GM12891 (cell line): ENCODE measurements at regions not wholly inside any gene's neighbourhood (a gene's known extent, or its start where the extent isn't known, plus 50 kb on each side); places are given as distances from the start of the nearest gene placed in this dataset.

Experiments
- POLR2A ChIP-seq: IDR thresholded peaks from 2 replicates; pipeline ENCODE4 v1.6.1; 2011; ENCODE audit warnings: low read depth, low read length, control low read depth
- POLR2AphosphoS5 ChIP-seq: IDR thresholded peaks from 2 replicates; pipeline ENCODE4 v1.6.1; 2011; ENCODE audit warnings: low read depth, low read length, control low read depth
- SPI1 ChIP-seq: IDR thresholded peaks from 2 replicates; pipeline ENCODE4 v1.6.1; 2011; ENCODE audit warnings: low read depth, low read length, control low read depth

DNA sequence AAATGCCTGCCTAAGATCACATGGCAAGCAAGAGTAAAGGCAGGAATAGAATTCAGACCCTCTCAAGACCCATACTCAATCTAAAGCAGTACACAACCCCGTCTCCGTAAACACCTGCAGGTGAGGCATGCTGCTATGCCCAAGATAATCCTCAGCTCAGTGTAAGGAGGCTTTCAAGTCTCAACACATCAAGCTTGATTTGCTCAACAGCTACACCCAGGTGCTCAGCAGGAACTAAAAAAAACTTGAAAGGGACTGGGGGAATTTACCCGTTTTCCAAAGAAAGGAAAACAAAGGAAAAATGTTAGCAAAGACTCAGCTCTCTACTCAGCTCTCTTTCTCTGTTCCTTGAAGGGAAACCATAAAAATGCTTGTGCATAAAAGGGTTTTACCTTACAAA, 301.8 kb downstream of the C1D start:
- TF ChIP-seq POLR2A (no peak), POLR2AphosphoS5 (no peak), SPI1 (no peak)
